Stimulated activated CD8-positive, alpha-beta memory T cell treated with anti-CD3 and anti-CD28 coated beads, Interleukin-7, amount 100 ng/mL, for 4 hours (primary cell): ENCODE measurements at regions not wholly inside any gene's neighbourhood (a gene's known extent, or its start where the extent isn't known, plus 50 kb on each side); places are given as distances from the start of the nearest gene placed in this dataset.

Experiments used
- DNase-seq, 2 donors: peaks; one replicate each; pipeline ENCODE4 v3.0.0-alpha.2; 2020; ENCODE audit warnings: low read depth in 2 of 2

- DNase-seq: no peak
These were observed 93.8 kb upstream of the CLMN start for GRCh38 chr14:95413289-95414215.

GRCh38 chr14:95410838-95411237 lies 91.1 kb upstream of the CLMN start:
- no peak for DNase-seq

- no peak for DNase-seq
These were observed 90.0 kb upstream of the CLMN start for GRCh38 chr14:95409477-95410272.

GRCh38 chr14:95408731-95409476 lies 89.2 kb upstream of the CLMN start:
- no peak for DNase-seq

- DNase-seq: no peak
These were observed 87.6 kb upstream of the CLMN start for GRCh38 chr14:95407354-95407753.

- no peak for DNase-seq
These were observed 87.1 kb upstream of the CLMN start for GRCh38 chr14:95406756-95407277.

- DNase-seq: no peak
These were observed 84.9 kb upstream of the CLMN start for GRCh38 chr14:95404583-95404982.

GRCh38 chr14:95402578-95402977 lies 82.9 kb upstream of the CLMN start:
- no peak for DNase-seq

- no peak for DNase-seq
These were observed 82.5 kb upstream of the CLMN start for GRCh38 chr14:95402176-95402575.

- DNase-seq: no peak
These were observed 79.2 kb upstream of the CLMN start for GRCh38 chr14:95398630-95399547.

GRCh38 chr14:95397325-95397724 lies 77.6 kb upstream of the CLMN start:
- DNase-seq: no peak

- DNase-seq: no peak
These were observed 76.5 kb upstream of the CLMN start for GRCh38 chr14:95396221-95396620.

GRCh38 chr14:95395098-95395737 lies 75.5 kb upstream of the CLMN start:
- no peak for DNase-seq

- DNase-seq: no peak
These were observed 74.8 kb upstream of the CLMN start for GRCh38 chr14:95394297-95395097.

GRCh38 chr14:95392841-95393240 lies 73.1 kb upstream of the CLMN start:
- no peak for DNase-seq

- no peak for DNase-seq
These were observed 71.6 kb upstream of the CLMN start for GRCh38 chr14:95391331-95391730.

GRCh38 chr14:95389471-95390011 lies 69.8 kb upstream of the CLMN start:
- no peak for DNase-seq

GRCh38 chr14:95388699-95389098 lies 69.0 kb upstream of the CLMN start:
- DNase-seq: no peak

GRCh38 chr14:95387826-95388445 lies 68.2 kb upstream of the CLMN start:
- no peak for DNase-seq
